ENCODE measurements at regions not wholly inside any gene's neighbourhood (a gene's known extent, or its start where the extent isn't known, plus 50 kb on each side); places are given as distances from the start of the nearest gene placed in this dataset.

- no peak overlapping the region for H3K4me3 Mint-ChIP-seq
- H3K36me3 Mint-ChIP-seq: no peaks in the 10 kb centered on the region
- peaks cover 10% of the 10 kb centered on the region for H3K4me1 Mint-ChIP-seq (ENCODE audit: low read depth)
- H3K27ac Mint-ChIP-seq: no peak overlapping the region
- no peaks in the 10 kb centered on the region for H3K9me3 Mint-ChIP-seq (ENCODE audit: low read depth)
- H3K27me3 Mint-ChIP-seq: no peaks in the 10 kb centered on the region
Measured at GRCh38 chr9:1366276-1366675, 316.1 kb downstream of the DMRT2 start.

- no peak overlapping the region for H3K27ac Mint-ChIP-seq
- H3K4me1 Mint-ChIP-seq (ENCODE audit: low read depth): peaks cover 10% of the 10 kb centered on the region
- no peaks in the 10 kb centered on the region for H3K27me3 Mint-ChIP-seq
- H3K36me3 Mint-ChIP-seq: no peaks in the 10 kb centered on the region
- no peak overlapping the region for H3K4me3 Mint-ChIP-seq
- H3K9me3 Mint-ChIP-seq (ENCODE audit: low read depth): no peaks in the 10 kb centered on the region
Measured at GRCh38 chr9:1369297-1369696, 319.1 kb downstream of the DMRT2 start.

- Mint-ChIP-seq H3K9me3 (ENCODE audit: low read depth) (no peaks in the 10 kb centered on the region), H3K4me3 (no peak overlapping the region), H3K36me3 (no peaks in the 10 kb centered on the region), H3K27ac (no peak overlapping the region), H3K4me1 (ENCODE audit: low read depth) (no peaks in the 10 kb centered on the region), H3K27me3 (no peaks in the 10 kb centered on the region)
Measured at GRCh38 chr9:1373445-1373844, 323.3 kb downstream of the DMRT2 start.

GRCh38 chr9:1383899-1384455 lies 333.8 kb downstream of the DMRT2 start:
- no peaks in the 10 kb centered on the region for H3K27me3 Mint-ChIP-seq
- no peak overlapping the region for H3K27ac Mint-ChIP-seq
- no peaks in the 10 kb centered on the region for H3K9me3 Mint-ChIP-seq (ENCODE audit: low read depth)
- no peaks in the 10 kb centered on the region for H3K4me1 Mint-ChIP-seq (ENCODE audit: low read depth)
- H3K4me3 Mint-ChIP-seq: no peak overlapping the region
- H3K36me3 Mint-ChIP-seq: no peaks in the 10 kb centered on the region

GRCh38 chr9:1384816-1385215 lies 334.7 kb downstream of the DMRT2 start:
- H3K27me3 Mint-ChIP-seq: no peaks in the 10 kb centered on the region
- no peaks in the 10 kb centered on the region for H3K4me1 Mint-ChIP-seq (ENCODE audit: low read depth)
- H3K36me3 Mint-ChIP-seq: no peaks in the 10 kb centered on the region
- H3K27ac Mint-ChIP-seq: no peak overlapping the region
- H3K9me3 Mint-ChIP-seq (ENCODE audit: low read depth): no peaks in the 10 kb centered on the region
- H3K4me3 Mint-ChIP-seq: no peak overlapping the region

GRCh38 chr9:1386420-1386819 lies 336.3 kb downstream of the DMRT2 start:
- Mint-ChIP-seq H3K9me3 (ENCODE audit: low read depth) (no peaks in the 10 kb centered on the region), H3K4me1 (ENCODE audit: low read depth) (no peaks in the 10 kb centered on the region), H3K27me3 (no peaks in the 10 kb centered on the region), H3K27ac (no peak overlapping the region), H3K36me3 (no peaks in the 10 kb centered on the region), H3K4me3 (no peak overlapping the region)

GRCh38 chr9:1388216-1388615 lies 338.1 kb downstream of the DMRT2 start:
- H3K27ac Mint-ChIP-seq: no peak overlapping the region
- H3K36me3 Mint-ChIP-seq: no peaks in the 10 kb centered on the region
- H3K27me3 Mint-ChIP-seq: no peaks in the 10 kb centered on the region
- no peak overlapping the region for H3K4me3 Mint-ChIP-seq
- no peaks in the 10 kb centered on the region for H3K9me3 Mint-ChIP-seq (ENCODE audit: low read depth)
- no peaks in the 10 kb centered on the region for H3K4me1 Mint-ChIP-seq (ENCODE audit: low read depth)

- no peak overlapping the region for H3K27ac Mint-ChIP-seq
- no peaks in the 10 kb centered on the region for H3K9me3 Mint-ChIP-seq (ENCODE audit: low read depth)
- no peaks in the 10 kb centered on the region for H3K27me3 Mint-ChIP-seq
- H3K36me3 Mint-ChIP-seq: no peaks in the 10 kb centered on the region
- H3K4me1 Mint-ChIP-seq (ENCODE audit: low read depth): no peaks in the 10 kb centered on the region
- H3K4me3 Mint-ChIP-seq: no peak overlapping the region
Measured at GRCh38 chr9:1400983-1401382, 350.8 kb downstream of the DMRT2 start.

GRCh38 chr9:1404940-1405339 lies 354.8 kb downstream of the DMRT2 start:
- no peaks in the 10 kb centered on the region for H3K27me3 Mint-ChIP-seq
- H3K9me3 Mint-ChIP-seq (ENCODE audit: low read depth): no peaks in the 10 kb centered on the region
- H3K27ac Mint-ChIP-seq: no peak overlapping the region
- H3K4me1 Mint-ChIP-seq (ENCODE audit: low read depth): no peaks in the 10 kb centered on the region
- H3K36me3 Mint-ChIP-seq: no peaks in the 10 kb centered on the region
- no peak overlapping the region for H3K4me3 Mint-ChIP-seq

GRCh38 chr9:1411826-1412225 lies 361.7 kb downstream of the DMRT2 start:
- Mint-ChIP-seq H3K36me3 (no peaks in the 10 kb centered on the region), H3K4me3 (no peak overlapping the region), H3K4me1 (ENCODE audit: low read depth) (no peaks in the 10 kb centered on the region), H3K27ac (no peak overlapping the region), H3K9me3 (ENCODE audit: low read depth) (no peaks in the 10 kb centered on the region), H3K27me3 (peaks cover 8% of the 10 kb centered on the region)

- no peak overlapping the region for H3K27ac Mint-ChIP-seq
- H3K36me3 Mint-ChIP-seq: no peaks in the 10 kb centered on the region
- H3K4me1 Mint-ChIP-seq (ENCODE audit: low read depth): no peaks in the 10 kb centered on the region
- no peaks in the 10 kb centered on the region for H3K9me3 Mint-ChIP-seq (ENCODE audit: low read depth)
- H3K4me3 Mint-ChIP-seq: no peak overlapping the region
- peaks cover 8% of the 10 kb centered on the region for H3K27me3 Mint-ChIP-seq
Measured at GRCh38 chr9:1414711-1415131, 364.6 kb downstream of the DMRT2 start.

GRCh38 chr9:1415146-1415545 lies 365.0 kb downstream of the DMRT2 start:
- no peaks in the 10 kb centered on the region for H3K4me1 Mint-ChIP-seq (ENCODE audit: low read depth)
- H3K27me3 Mint-ChIP-seq: peaks cover 8% of the 10 kb centered on the region
- no peaks in the 10 kb centered on the region for H3K9me3 Mint-ChIP-seq (ENCODE audit: low read depth)
- H3K4me3 Mint-ChIP-seq: no peak overlapping the region
- H3K27ac Mint-ChIP-seq: no peak overlapping the region
- H3K36me3 Mint-ChIP-seq: no peaks in the 10 kb centered on the region

GRCh38 chr9:1416261-1416660 lies 366.1 kb downstream of the DMRT2 start:
- Mint-ChIP-seq H3K27ac (no peak overlapping the region), H3K4me1 (ENCODE audit: low read depth) (no peaks in the 10 kb centered on the region), H3K27me3 (peaks cover 8% of the 10 kb centered on the region), H3K9me3 (ENCODE audit: low read depth) (no peaks in the 10 kb centered on the region), H3K36me3 (no peaks in the 10 kb centered on the region), H3K4me3 (no peak overlapping the region)

GRCh38 chr9:1421436-1421835 lies 371.3 kb downstream of the DMRT2 start:
- H3K27ac Mint-ChIP-seq: no peak overlapping the region
- no peaks in the 10 kb centered on the region for H3K9me3 Mint-ChIP-seq (ENCODE audit: low read depth)
- no peaks in the 10 kb centered on the region for H3K36me3 Mint-ChIP-seq
- no peaks in the 10 kb centered on the region for H3K4me1 Mint-ChIP-seq (ENCODE audit: low read depth)
- H3K4me3 Mint-ChIP-seq: no peak overlapping the region
- H3K27me3 Mint-ChIP-seq: no peaks in the 10 kb centered on the region

GRCh38 chr9:1427875-1428274 lies 377.7 kb downstream of the DMRT2 start:
- no peaks in the 10 kb centered on the region for H3K27me3 Mint-ChIP-seq
- H3K4me1 Mint-ChIP-seq (ENCODE audit: low read depth): no peaks in the 10 kb centered on the region
- no peak overlapping the region for H3K27ac Mint-ChIP-seq
- H3K36me3 Mint-ChIP-seq: no peaks in the 10 kb centered on the region
- no peaks in the 10 kb centered on the region for H3K9me3 Mint-ChIP-seq (ENCODE audit: low read depth)
- H3K4me3 Mint-ChIP-seq: no peak overlapping the region

GRCh38 chr9:1429297-1429696 lies 379.1 kb downstream of the DMRT2 start:
- Mint-ChIP-seq H3K4me1 (ENCODE audit: low read depth) (no peaks in the 10 kb centered on the region), H3K4me3 (no peak overlapping the region), H3K27ac (no peak overlapping the region), H3K36me3 (no peaks in the 10 kb centered on the region), H3K27me3 (no peaks in the 10 kb centered on the region), H3K9me3 (ENCODE audit: low read depth) (no peaks in the 10 kb centered on the region)
